ENCODE measurements at regions not wholly inside any gene's neighbourhood (a gene's known extent, or its start where the extent isn't known, plus 50 kb on each side); places are given as distances from the start of the nearest gene placed in this dataset.

- TF ChIP-seq NPAS2 (CRISPR knock-in tag; IDR thresholded peaks at IDR 0.05; ENCODE audit: borderline replicate concordance) = no peak
Observed at GRCh38 chr10:62538606-62539005, 164.4 kb downstream of the ZNF365 start (continued).

- WGBS (ENCODE audit: missing lambda C conversion rate) = 22% methylated on average over 3 of the region's 3 CpGs
- Histone ChIP-seq H3K9me3 (no peaks in the 10 kb centered on the region), H3K4me3 (no peak overlapping the region), H3K4me1 (no peaks in the 10 kb centered on the region), H3K27ac (no peak overlapping the region), H3K4me2 (no peak overlapping the region)
- DNase-seq (ENCODE audit: low read depth in 1 of 2, low spot score in 1 of 2) (no peak), ATAC-seq (no peak), FAIRE-seq (no peak)
- CTCF ChIA-PET = interaction anchor here (0.9 kb wide), 1 partner anchor 49 kb away, joined by 3 read pairs; no protein-coding TSS in a partner anchor
- POLR2A ChIA-PET = no interaction called here
- TF ChIP-seq JUN (IDR thresholded peaks at IDR 0.05) (no peak), KDM5A (IDR thresholded peaks at IDR 0.05) (no peak), EP300 (IDR thresholded peaks at IDR 0.05) (no peak)
Observed at GRCh38 chr10:62540389-62540788, 166.2 kb downstream of the ZNF365 start.

- Histone ChIP-seq H3K4me2 (no peak overlapping the region), H3K4me3 (no peak overlapping the region), H3K9me3 (no peaks in the 10 kb centered on the region), H3K27ac (no peak overlapping the region), H3K4me1 (no peaks in the 10 kb centered on the region)
- CTCF ChIA-PET = interaction anchor here (1.0 kb wide), 1 partner anchor 105 kb away, joined by 3 read pairs; no protein-coding TSS in a partner anchor
- FAIRE-seq = no peak
- POLR2A ChIA-PET = no interaction called here
- ATAC-seq = no peak
- TF ChIP-seq HES2 (IDR thresholded peaks at IDR 0.05) (no peak), POLR2A (IDR thresholded peaks at IDR 0.05; ENCODE audit: low read length) (no peak), ZC3H11A (IDR thresholded peaks at IDR 0.05) (no peak), HMGXB4 (CRISPR knock-in tag; IDR thresholded peaks at IDR 0.05; ENCODE audit: borderline replicate concordance) (no peak), ESRRA (IDR thresholded peaks at IDR 0.05; ENCODE audit: borderline replicate concordance, low read length) (no peak), CTCF (IDR thresholded peaks at IDR 0.05) (no peak), PHF8 (IDR thresholded peaks at IDR 0.05; ENCODE audit: borderline replicate concordance, low read depth) (no peak), SREBF2 (IDR thresholded peaks at IDR 0.05) (no peak), FOSB (CRISPR knock-in tag; IDR thresholded peaks at IDR 0.05) (no peak), HOXB5 (CRISPR knock-in tag; IDR thresholded peaks at IDR 0.05) (no peak), MAX (IDR thresholded peaks at IDR 0.05) (no peak), HOXA7 (CRISPR knock-in tag; IDR thresholded peaks at IDR 0.05) (no peak), ELK1 (IDR thresholded peaks at IDR 0.05; ENCODE audit: low read depth, low read length) (no peak), BHLHE40 (IDR thresholded peaks at IDR 0.05; ENCODE audit: low read depth, low read length) (no peak), TP53 (CRISPR knock-in tag; IDR thresholded peaks at IDR 0.05) (no peak), MAZ (IDR thresholded peaks at IDR 0.05; ENCODE audit: borderline replicate concordance, low read depth, low read length) (no peak), ZSCAN20 (CRISPR knock-in tag; IDR thresholded peaks at IDR 0.05) (no peak)
- WGBS (ENCODE audit: missing lambda C conversion rate) = 37% methylated on average over 7 of the region's 7 CpGs
- DNase-seq (ENCODE audit: low read depth in 1 of 2, low spot score in 1 of 2) = no peak
Observed at GRCh38 chr10:62541811-62542210, 167.6 kb downstream of the ZNF365 start.
